Sigmoid colon (tissue), 4 donors: ENCODE measurements at regions not wholly inside any gene's neighbourhood (a gene's known extent, or its start where the extent isn't known, plus 50 kb on each side); places are given as distances from the start of the nearest gene placed in this dataset.

Experiments
- CTCF ChIP-seq, 4 experiments: fragments of 450-650 bp in 3 of 4; fragments of 200-600 bp in 1 of 4; IDR thresholded peaks; one replicate each; pipeline ENCODE4 v1.5.1; 2016 to 2019; ENCODE audit warnings: antibody characterized with exemption in 4 of 4, mild to moderate bottlenecking in 3 of 4, moderate library complexity in 2 of 4
- POLR2AphosphoS5 ChIP-seq, 4 donors: sonication (generic); formaldehyde crosslinking; IDR thresholded peaks; one replicate each; pipeline ENCODE4 v1.6.1; 2017; ENCODE audit warnings: antibody characterized with exemption in 4 of 4

GRCh38 chr12:46535376-46535775, 162.8 kb upstream of the SLC38A2 start:
- no peak for TF ChIP-seq CTCF (IDR thresholded peaks at IDR 0.05)
- TF ChIP-seq POLR2AphosphoS5 (IDR thresholded peaks at IDR 0.05), result no peak
